Body of pancreas (tissue), 4 donors: ENCODE measurements at regions not wholly inside any gene's neighbourhood (a gene's known extent, or its start where the extent isn't known, plus 50 kb on each side); places are given as distances from the start of the nearest gene placed in this dataset.

Source experiments
- ATAC-seq: fragments of 150-250 bp; one replicate; pipeline ENCODE4 v1.9.1; 2016
- DNase-seq, 4 donors: peaks; one replicate each; pipeline ENCODE4 v3.0.0-alpha.2; 2019
- H3K27ac ChIP-seq, 4 donors: fragments of 200-600 bp; sonication (generic); 1 replicate in 3 of 4; 2 replicates in 1 of 4; pipeline versions ENCODE4 v1.5.1 to v1.6.1; 2016 to 2019; ENCODE audit warnings: mild to moderate bottlenecking in 1 of 4, mixed read lengths in 1 of 4, moderate library complexity in 1 of 4
- H3K27me3 ChIP-seq, 2 donors: fragments of 200-600 bp; sonication (generic); one replicate each; pipeline ENCODE4 v1.6.0; 2016; ENCODE audit warnings: mild to moderate bottlenecking in 1 of 2
- H3K36me3 ChIP-seq, 2 donors: fragments of 200-600 bp; sonication (generic); replicated peaks in 1 of 2; 2 replicates each; pipeline ENCODE4 v1.5.1; 2016; ENCODE audit warnings: low read depth in 2 of 2; ENCODE audit not compliant: insufficient read depth in 1 of 2
- H3K4me1 ChIP-seq: fragments of 200-600 bp; sonication (generic); one replicate; pipeline ENCODE4 v1.6.0; 2016
- H3K4me3 ChIP-seq, 2 donors: fragments of 200-600 bp; sonication (generic); 1 replicate in 1 of 2; 2 replicates in 1 of 2; pipeline ENCODE4 v1.5.1; 2016 to 2019
- H3K9me3 ChIP-seq, 3 donors: fragments of 200-600 bp; sonication (generic); 1 replicate in 2 of 3; 2 replicates in 1 of 3; pipeline ENCODE4 v1.5.1; 2016
- POLR2A ChIP-seq, 3 donors: fragments of 450-650 bp; IDR thresholded peaks; one replicate each; pipeline ENCODE4 v1.6.1; 2016; ENCODE audit warnings: antibody characterized with exemption in 3 of 3, mild to moderate bottlenecking in 2 of 3
- WGBS, 2 donors: methylation state at CpG; one replicate each; pipeline ENCODE4 v1.1.5; 2017; 5-methylcytosine and 5-hydroxymethylcytosine counted together
- intact Hi-C: fragments of 100-400 bp; cut with DNase I; formaldehyde crosslinking; loops from one replicate; pipeline ENCODE4 v1.15.1; 2023
- TF ChIP-seq, protein P1 (sequence below), 7 experiments: fragments of 450-650 bp in 4 of 7; fragments of 200-600 bp in 3 of 7; sonication (generic) in 3 of 7; IDR thresholded peaks; one replicate each; pipeline ENCODE4 v1.5.1; 2016 to 2019; ENCODE audit warnings: antibody characterized with exemption in 7 of 7

DNA sequence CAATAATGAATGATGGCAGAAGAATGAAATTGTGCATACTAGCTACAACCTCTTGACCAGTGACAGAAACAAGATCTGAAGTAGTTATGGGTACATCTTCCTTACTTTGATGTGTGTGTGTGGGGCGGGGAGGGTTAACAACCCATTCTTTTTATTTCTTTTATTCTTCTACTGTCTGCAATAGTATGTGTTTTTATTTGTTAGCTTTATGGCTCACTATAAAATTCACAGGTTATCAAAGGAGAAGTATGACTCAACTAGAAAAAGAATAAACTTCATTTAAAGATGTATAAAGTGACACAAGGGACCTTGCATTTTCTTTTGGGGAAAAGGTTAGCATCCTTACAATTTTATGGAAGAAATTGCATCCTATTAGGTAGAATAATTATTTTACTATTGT is 430.5 kb downstream of the DAD1 start:
- WGBS, 2 donors: 85 to 90% methylated on average over 1 of the region's 1 CpG
- TF ChIP-seq, protein P1, sequence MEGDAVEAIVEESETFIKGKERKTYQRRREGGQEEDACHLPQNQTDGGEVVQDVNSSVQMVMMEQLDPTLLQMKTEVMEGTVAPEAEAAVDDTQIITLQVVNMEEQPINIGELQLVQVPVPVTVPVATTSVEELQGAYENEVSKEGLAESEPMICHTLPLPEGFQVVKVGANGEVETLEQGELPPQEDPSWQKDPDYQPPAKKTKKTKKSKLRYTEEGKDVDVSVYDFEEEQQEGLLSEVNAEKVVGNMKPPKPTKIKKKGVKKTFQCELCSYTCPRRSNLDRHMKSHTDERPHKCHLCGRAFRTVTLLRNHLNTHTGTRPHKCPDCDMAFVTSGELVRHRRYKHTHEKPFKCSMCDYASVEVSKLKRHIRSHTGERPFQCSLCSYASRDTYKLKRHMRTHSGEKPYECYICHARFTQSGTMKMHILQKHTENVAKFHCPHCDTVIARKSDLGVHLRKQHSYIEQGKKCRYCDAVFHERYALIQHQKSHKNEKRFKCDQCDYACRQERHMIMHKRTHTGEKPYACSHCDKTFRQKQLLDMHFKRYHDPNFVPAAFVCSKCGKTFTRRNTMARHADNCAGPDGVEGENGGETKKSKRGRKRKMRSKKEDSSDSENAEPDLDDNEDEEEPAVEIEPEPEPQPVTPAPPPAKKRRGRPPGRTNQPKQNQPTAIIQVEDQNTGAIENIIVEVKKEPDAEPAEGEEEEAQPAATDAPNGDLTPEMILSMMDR (IDR thresholded peaks at IDR 0.05): no peak
- no peak for TF ChIP-seq POLR2A (IDR thresholded peaks at IDR 0.05)
- no peak for ATAC-seq

DNA sequence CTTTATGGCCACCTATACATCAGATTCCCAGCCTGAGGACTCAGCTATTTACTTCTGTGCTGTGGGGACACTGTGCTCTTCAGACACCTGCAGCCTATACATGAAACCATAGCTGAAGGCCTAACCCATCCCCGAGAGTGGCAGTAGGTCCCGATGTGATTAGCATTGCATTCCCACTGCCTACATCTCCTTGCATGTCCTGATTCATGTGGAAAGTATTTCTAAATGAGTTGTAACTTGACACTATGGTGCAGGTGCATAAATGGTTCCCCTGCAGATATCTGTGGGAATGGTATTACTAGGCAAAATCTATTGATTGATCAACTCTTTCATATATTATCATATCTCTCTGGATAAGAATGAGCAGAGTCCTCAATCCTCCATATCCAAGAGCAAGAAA is 433.5 kb downstream of the DAD1 start:
- intact Hi-C loops: no loop called here
- no peaks in the 10 kb centered on the region for H3K36me3 ChIP-seq
- TF ChIP-seq, protein P1 (IDR thresholded peaks at IDR 0.05): no peak
- no peak for TF ChIP-seq POLR2A (IDR thresholded peaks at IDR 0.05)
- DNase-seq (no peak), ATAC-seq (no peak)
- no peak overlapping the region for H3K27ac ChIP-seq
- WGBS, 2 donors: 13 to 50% methylated on average over 2 of the region's 2 CpGs
- H3K4me3 ChIP-seq: no peak overlapping the region
- no peaks in the 10 kb centered on the region for H3K4me1 ChIP-seq
- H3K27me3 ChIP-seq: no peaks in the 10 kb centered on the region
- H3K9me3 ChIP-seq: no peaks in the 10 kb centered on the region

More for the DNA sequence above, 430.5 kb downstream of the DAD1 start:
- no peaks in the 10 kb centered on the region for H3K9me3 ChIP-seq
- no peaks in the 10 kb centered on the region for H3K4me1 ChIP-seq
- no peaks in the 10 kb centered on the region for H3K27me3 ChIP-seq
- no peak overlapping the region for H3K27ac ChIP-seq
- no peak for DNase-seq
- no peaks in the 10 kb centered on the region for H3K36me3 ChIP-seq
- intact Hi-C loops: no loop called here
- no peak overlapping the region for H3K4me3 ChIP-seq

DNA sequence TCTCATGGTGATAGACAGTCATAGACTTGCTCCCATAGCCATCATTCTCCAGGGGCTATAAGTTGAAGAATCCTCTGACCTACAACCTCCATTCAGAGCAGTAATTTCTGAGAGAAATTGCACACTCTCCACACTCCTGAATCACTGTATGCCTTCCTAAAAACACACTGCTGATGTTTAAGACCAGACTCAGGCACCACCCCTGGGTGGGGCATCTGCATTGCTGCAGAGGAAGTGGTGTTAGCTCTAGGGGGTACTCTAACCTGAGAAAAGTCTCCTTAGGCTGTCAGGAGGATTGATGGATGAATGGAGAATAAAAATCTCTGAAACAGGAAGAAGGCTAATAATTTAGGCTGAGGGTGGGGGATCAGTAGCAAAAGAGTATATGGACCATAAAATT is 436.1 kb downstream of the DAD1 start:
- ATAC-seq: no peak
- H3K9me3 ChIP-seq: no peaks in the 10 kb centered on the region
- no peak overlapping the region for H3K27ac ChIP-seq
- no peak for DNase-seq
- intact Hi-C loops: no loop called here
- TF ChIP-seq POLR2A (IDR thresholded peaks at IDR 0.05): no peak
- TF ChIP-seq, protein P1 (IDR thresholded peaks at IDR 0.05): no peak
- H3K27me3 ChIP-seq: no peaks in the 10 kb centered on the region
- H3K36me3 ChIP-seq: no peaks in the 10 kb centered on the region
- no peak overlapping the region for H3K4me3 ChIP-seq
- H3K4me1 ChIP-seq: no peaks in the 10 kb centered on the region

DNA sequence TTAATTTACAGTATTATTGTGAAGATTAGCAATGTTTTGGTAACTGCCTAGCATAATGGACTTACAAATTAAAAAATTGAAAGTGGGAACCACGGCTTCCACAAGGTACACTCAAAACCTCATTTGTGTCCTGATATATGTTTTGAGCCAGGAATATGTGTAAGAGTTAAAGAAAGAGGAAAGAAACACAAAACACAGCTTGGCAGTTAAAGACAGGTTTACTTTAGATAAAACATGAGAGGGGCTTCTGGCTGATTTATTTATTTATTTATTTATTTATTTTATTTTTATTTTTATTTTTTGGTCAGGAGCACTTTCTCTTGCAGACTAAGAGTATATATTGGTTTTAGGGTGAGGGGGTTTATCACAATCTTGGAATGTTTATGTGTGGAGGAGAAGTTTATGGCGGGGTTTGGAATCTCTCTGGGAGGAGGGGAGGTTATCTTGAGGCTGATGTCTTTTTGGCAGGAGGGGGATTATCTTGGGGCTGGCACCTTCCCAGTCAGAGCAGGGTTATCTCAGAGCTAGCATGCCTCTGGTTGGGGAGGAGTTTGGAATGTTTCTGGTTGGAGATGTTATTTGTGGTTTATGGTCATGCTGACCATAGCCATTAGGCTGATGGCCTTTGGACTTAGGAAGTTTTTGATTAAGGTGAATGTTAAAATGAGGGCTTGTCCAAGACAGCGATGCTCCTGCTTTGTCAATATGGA is 436.7 kb downstream of the DAD1 start:
- ATAC-seq (no peak), DNase-seq (no peak)
- Histone ChIP-seq H3K27ac (no peak overlapping the region), H3K27me3 (no peaks in the 10 kb centered on the region), H3K4me3 (no peak overlapping the region), H3K9me3 (no peaks in the 10 kb centered on the region), H3K36me3 (no peaks in the 10 kb centered on the region), H3K4me1 (no peaks in the 10 kb centered on the region)
- intact Hi-C loops: no loop called here
- TF ChIP-seq, protein P1 (IDR thresholded peaks at IDR 0.05): no peak
- no peak for TF ChIP-seq POLR2A (IDR thresholded peaks at IDR 0.05)
- WGBS, 2 donors: 58 to 63% methylated on average over 2 to 3 of the region's 3 CpGs

DNA sequence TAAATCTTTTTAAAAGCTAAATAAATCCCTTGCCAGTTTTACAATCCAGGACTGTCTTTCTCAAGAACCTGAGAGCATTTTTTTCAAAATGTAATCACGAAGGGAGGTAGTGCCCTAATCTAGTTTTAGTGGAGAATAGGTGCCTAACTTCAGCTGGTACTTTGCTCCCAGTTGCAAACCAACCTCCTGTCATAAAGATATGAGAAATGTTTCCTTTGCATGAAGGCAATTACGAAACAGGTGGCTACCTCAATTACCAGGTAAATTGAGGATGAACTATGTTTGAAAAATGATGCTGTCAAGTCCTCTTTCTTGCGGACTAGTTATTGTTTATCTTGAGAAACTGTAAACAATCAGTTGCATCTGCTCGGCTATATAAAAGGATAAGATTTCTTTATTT is 437.9 kb downstream of the DAD1 start:
- no peak for TF ChIP-seq POLR2A (IDR thresholded peaks at IDR 0.05)
- TF ChIP-seq, protein P1 (IDR thresholded peaks at IDR 0.05): no peak
- H3K9me3 ChIP-seq: no peaks in the 10 kb centered on the region
- no peak overlapping the region for H3K4me3 ChIP-seq
- no peaks in the 10 kb centered on the region for H3K27me3 ChIP-seq
- 56 to 64% methylated on average over 4 of the region's 4 CpGs for WGBS, 2 donors
- intact Hi-C loops: no loop called here
- no peak for ATAC-seq
- no peaks in the 10 kb centered on the region for H3K4me1 ChIP-seq
- no peak overlapping the region for H3K27ac ChIP-seq
- DNase-seq: no peak
- no peaks in the 10 kb centered on the region for H3K36me3 ChIP-seq
